Endothelial cell (in vitro differentiated cells): ENCODE measurements at regions not wholly inside any gene's neighbourhood (a gene's known extent, or its start where the extent isn't known, plus 50 kb on each side); places are given as distances from the start of the nearest gene placed in this dataset.

Experiments
- DNase-seq: peaks from one replicate; pipeline ENCODE4 v3.0.0; 2021; ENCODE audit warnings: low spot score
- H3K27ac Mint-ChIP-seq: one replicate; pipeline ENCODE4 v1.8.0; 2021; ENCODE audit warnings: mixed read lengths, inconsistent platforms; ENCODE audit not compliant: unreplicated experiment
- H3K27me3 Mint-ChIP-seq: one replicate; pipeline ENCODE4 v1.8.0; 2021; ENCODE audit warnings: mild to moderate bottlenecking, moderate library complexity, mixed read lengths, inconsistent platforms; ENCODE audit not compliant: unreplicated experiment
- H3K36me3 Mint-ChIP-seq: one replicate; pipeline ENCODE4 v1.8.0; 2021; ENCODE audit warnings: mild to moderate bottlenecking, low read depth, mixed read lengths, inconsistent platforms; ENCODE audit not compliant: unreplicated experiment
- H3K4me1 Mint-ChIP-seq: one replicate; pipeline ENCODE4 v1.8.0; 2021; ENCODE audit warnings: mild to moderate bottlenecking, mixed read lengths, inconsistent platforms; ENCODE audit not compliant: unreplicated experiment
- H3K4me3 Mint-ChIP-seq: one replicate; pipeline ENCODE4 v1.8.0; 2021; ENCODE audit warnings: mild to moderate bottlenecking, mixed read lengths, inconsistent platforms; ENCODE audit not compliant: unreplicated experiment
- H3K9me3 Mint-ChIP-seq: one replicate; pipeline ENCODE4 v1.8.0; 2021; ENCODE audit warnings: mixed read lengths, inconsistent platforms; ENCODE audit not compliant: unreplicated experiment
- CTCF ChIP-seq: fragments of 200-600 bp; sonication (generic); IDR thresholded peaks from one replicate; pipeline ENCODE4 v1.5.0; 2021; ENCODE audit warnings: antibody characterized with exemption; ENCODE audit not compliant: unreplicated experiment

GRCh38 chr5:19200251-19200650 is 787.7 kb downstream of the CDH18 start:
- H3K4me3 Mint-ChIP-seq: no peak overlapping the region
- peaks cover 1% of the 10 kb centered on the region for H3K27me3 Mint-ChIP-seq
- TF ChIP-seq CTCF: no peak
- H3K4me1 Mint-ChIP-seq: no peaks in the 10 kb centered on the region
- no peak overlapping the region for H3K27ac Mint-ChIP-seq
- no peaks in the 10 kb centered on the region for H3K9me3 Mint-ChIP-seq
- H3K36me3 Mint-ChIP-seq: no peaks in the 10 kb centered on the region
- no peak for DNase-seq

GRCh38 chr5:19208397-19208796 is 779.6 kb downstream of the CDH18 start:
- TF ChIP-seq CTCF: no peak
- Mint-ChIP-seq H3K4me1 (no peaks in the 10 kb centered on the region), H3K4me3 (no peak overlapping the region), H3K9me3 (no peaks in the 10 kb centered on the region), H3K36me3 (no peaks in the 10 kb centered on the region), H3K27ac (no peak overlapping the region), H3K27me3 (peaks cover 3% of the 10 kb centered on the region)
- DNase-seq: no peak

- Mint-ChIP-seq H3K9me3 (no peaks in the 10 kb centered on the region), H3K36me3 (no peaks in the 10 kb centered on the region), H3K4me3 (no peak overlapping the region), H3K27ac (no peak overlapping the region), H3K4me1 (no peaks in the 10 kb centered on the region), H3K27me3 (peaks cover 1% of the 10 kb centered on the region)
- TF ChIP-seq CTCF: no peak
- no peak for DNase-seq
Observed at GRCh38 chr5:19210886-19211285, 777.1 kb downstream of the CDH18 start.

GRCh38 chr5:19229179-19229835 is 758.7 kb downstream of the CDH18 start:
- no peaks in the 10 kb centered on the region for H3K27me3 Mint-ChIP-seq
- no peak overlapping the region for H3K4me3 Mint-ChIP-seq

GRCh38 chr5:19233573-19233972 is 754.4 kb downstream of the CDH18 start:
- Mint-ChIP-seq H3K4me1 (peaks cover 5% of the 10 kb centered on the region), H3K9me3 (no peaks in the 10 kb centered on the region), H3K4me3 (no peak overlapping the region), H3K27me3 (no peaks in the 10 kb centered on the region), H3K36me3 (no peaks in the 10 kb centered on the region), H3K27ac (no peak overlapping the region)
- no peak for TF ChIP-seq CTCF
- no peak for DNase-seq

More at GRCh38 chr5:19229179-19229835, 758.7 kb downstream of the CDH18 start:
- DNase-seq: no peak
- Mint-ChIP-seq H3K36me3 (no peaks in the 10 kb centered on the region), H3K9me3 (no peaks in the 10 kb centered on the region), H3K4me1 (peaks cover 5% of the 10 kb centered on the region), H3K27ac (no peak overlapping the region)
- TF ChIP-seq CTCF: no peak
